Tibial nerve (tissue), 4 donors: ENCODE measurements at regions not wholly inside any gene's neighbourhood (a gene's known extent, or its start where the extent isn't known, plus 50 kb on each side); places are given as distances from the start of the nearest gene placed in this dataset.

Source experiments
- DNase-seq, 2 donors: peaks; one replicate each; pipeline ENCODE4 v3.0.0-alpha.2; 2019; ENCODE audit warnings: low spot score in 2 of 2
- H3K27ac ChIP-seq, 4 donors: fragments of 200-600 bp; sonication (generic) in 3 of 4; one replicate each; pipeline ENCODE4 v1.5.1; 2017 to 2019; ENCODE audit warnings: mild to moderate bottlenecking in 1 of 4
- H3K27me3 ChIP-seq, 2 donors: fragments of 200-600 bp; sonication (generic) in 1 of 2; one replicate each; pipeline versions ENCODE4 v1.5.1 to v1.6.0; 2017 to 2019
- H3K36me3 ChIP-seq, 3 donors: fragments of 200-600 bp; sonication (generic); one replicate each; pipeline ENCODE4 v1.5.1; 2018 to 2019
- H3K4me1 ChIP-seq, 4 donors: fragments of 200-600 bp; sonication (generic) in 3 of 4; one replicate each; pipeline ENCODE4 v1.5.1; 2017 to 2019
- H3K4me3 ChIP-seq, 4 donors: fragments of 200-600 bp; sonication (generic) in 3 of 4; one replicate each; pipeline ENCODE4 v1.5.1; 2017 to 2019; ENCODE audit warnings: mild to moderate bottlenecking in 1 of 4, moderate library complexity in 1 of 4
- H3K9me3 ChIP-seq, 4 donors: fragments of 200-600 bp; sonication (generic) in 3 of 4; one replicate each; pipeline ENCODE4 v1.5.1; 2017 to 2019
- EP300 ChIP-seq, 2 donors: sonication (generic); formaldehyde crosslinking; IDR thresholded peaks; one replicate each; pipeline ENCODE4 v1.6.1; 2017; ENCODE audit warnings: antibody characterized with exemption in 2 of 2, mild to moderate bottlenecking in 1 of 2
- POLR2A ChIP-seq, 2 donors: fragments of 450-650 bp; IDR thresholded peaks; one replicate each; pipeline ENCODE4 v1.6.1; 2017; ENCODE audit warnings: antibody characterized with exemption in 2 of 2, mild to moderate bottlenecking in 2 of 2, moderate library complexity in 2 of 2
- WGBS, 2 donors: methylation state at CpG; one replicate each; pipeline ENCODE4 v1.1.5; 2018; 5-methylcytosine and 5-hydroxymethylcytosine counted together
- TF ChIP-seq, protein P1 (sequence below), 5 experiments: fragments of 200-600 bp in 3 of 5; fragments of 450-650 bp in 2 of 5; sonication (generic) in 3 of 5; IDR thresholded peaks; one replicate each; pipeline ENCODE4 v1.5.1; 2016 to 2019; ENCODE audit warnings: antibody characterized with exemption in 5 of 5, mild to moderate bottlenecking in 3 of 5, moderate library complexity in 2 of 5

DNA sequence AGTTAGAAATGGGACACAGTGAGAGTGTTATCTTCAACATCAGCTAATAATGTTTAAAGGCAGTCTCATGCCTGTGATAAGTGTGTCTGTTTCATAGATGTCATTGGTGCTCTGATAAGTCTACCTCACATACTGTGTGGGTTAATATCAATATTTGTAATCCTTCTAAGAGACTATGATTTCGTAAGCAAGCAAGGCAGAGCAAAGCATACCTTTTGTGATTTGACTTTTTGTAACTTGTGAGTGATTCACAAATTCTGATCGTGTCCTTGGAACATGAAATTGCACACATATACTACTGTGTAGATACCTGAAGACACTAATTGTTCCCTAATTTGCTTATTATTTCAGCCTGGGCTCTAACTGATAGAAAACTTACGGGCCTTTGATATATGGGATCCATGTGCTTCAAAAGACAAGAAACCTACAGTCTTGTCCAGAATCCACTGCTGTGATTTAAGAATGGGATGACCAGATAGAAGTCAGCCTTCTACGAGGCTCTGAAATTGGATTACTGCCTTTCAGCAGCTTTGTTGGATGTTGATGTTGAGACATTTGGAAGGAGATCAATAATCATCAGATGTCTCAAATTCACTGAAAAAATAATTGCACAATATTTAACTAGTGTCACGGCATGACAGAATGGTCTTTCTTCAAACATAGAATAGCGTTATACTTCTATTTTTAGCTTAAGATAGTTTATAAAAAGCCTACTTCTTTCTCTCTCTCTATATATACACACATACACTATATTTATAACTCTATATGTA lies 63.2 kb upstream of the KLF6 start:
- Histone ChIP-seq H3K36me3 (no peaks in the 10 kb centered on the region), H3K27me3 (no peaks in the 10 kb centered on the region), H3K27ac (peak overlapping the region in 2 of 4 donors; percentile 1 to 52), H3K4me3 (no peak overlapping the region), H3K9me3 (no peaks in the 10 kb centered on the region), H3K4me1 (peaks cover 0 to 24% (median 18%) of the 10 kb centered on the region in 4 donors)
- no peak for DNase-seq
- WGBS, 2 donors, result 69 to 72% methylated on average over 6 of the region's 6 CpGs
- TF ChIP-seq, protein P1, sequence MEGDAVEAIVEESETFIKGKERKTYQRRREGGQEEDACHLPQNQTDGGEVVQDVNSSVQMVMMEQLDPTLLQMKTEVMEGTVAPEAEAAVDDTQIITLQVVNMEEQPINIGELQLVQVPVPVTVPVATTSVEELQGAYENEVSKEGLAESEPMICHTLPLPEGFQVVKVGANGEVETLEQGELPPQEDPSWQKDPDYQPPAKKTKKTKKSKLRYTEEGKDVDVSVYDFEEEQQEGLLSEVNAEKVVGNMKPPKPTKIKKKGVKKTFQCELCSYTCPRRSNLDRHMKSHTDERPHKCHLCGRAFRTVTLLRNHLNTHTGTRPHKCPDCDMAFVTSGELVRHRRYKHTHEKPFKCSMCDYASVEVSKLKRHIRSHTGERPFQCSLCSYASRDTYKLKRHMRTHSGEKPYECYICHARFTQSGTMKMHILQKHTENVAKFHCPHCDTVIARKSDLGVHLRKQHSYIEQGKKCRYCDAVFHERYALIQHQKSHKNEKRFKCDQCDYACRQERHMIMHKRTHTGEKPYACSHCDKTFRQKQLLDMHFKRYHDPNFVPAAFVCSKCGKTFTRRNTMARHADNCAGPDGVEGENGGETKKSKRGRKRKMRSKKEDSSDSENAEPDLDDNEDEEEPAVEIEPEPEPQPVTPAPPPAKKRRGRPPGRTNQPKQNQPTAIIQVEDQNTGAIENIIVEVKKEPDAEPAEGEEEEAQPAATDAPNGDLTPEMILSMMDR (IDR thresholded peaks at IDR 0.05), result no peak
- TF ChIP-seq EP300 (IDR thresholded peaks at IDR 0.05), result peak in 1 of 2 donors; percentile 38

DNA sequence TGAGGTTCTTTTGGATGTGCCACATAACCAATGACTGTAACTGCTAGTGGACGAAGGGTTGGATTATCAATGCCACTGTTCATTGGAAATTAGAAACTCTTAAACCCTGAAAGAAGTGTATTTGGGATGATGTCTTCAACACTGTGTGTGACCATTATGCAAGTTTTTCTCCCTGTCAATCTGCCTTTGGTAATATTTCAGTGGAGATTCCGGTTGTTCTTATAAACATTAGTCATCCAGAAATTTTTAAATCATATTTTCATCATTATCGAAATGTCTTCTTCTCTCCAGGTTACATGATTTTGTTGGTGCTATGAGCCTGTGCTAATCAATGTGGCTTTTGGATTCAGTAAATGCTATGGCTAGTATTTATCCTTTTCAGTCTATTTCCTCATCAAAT lies 61.7 kb upstream of the KLF6 start:
- 92 to 95% methylated on average over 3 of the region's 3 CpGs for whole genome bisulfite sequencing, 2 donors
- TF ChIP-seq, protein P1 (IDR thresholded peaks at IDR 0.05), result no peak
- TF ChIP-seq EP300 (IDR thresholded peaks at IDR 0.05) (no peak), POLR2A (IDR thresholded peaks at IDR 0.05) (no peak)
- Histone ChIP-seq H3K4me1 (peaks cover 0 to 10% (median 7%) of the 10 kb centered on the region in 4 donors), H3K27me3 (no peaks in the 10 kb centered on the region), H3K9me3 (no peaks in the 10 kb centered on the region), H3K36me3 (no peaks in the 10 kb centered on the region), H3K27ac (no peak overlapping the region), H3K4me3 (no peak overlapping the region)
- no peak for DNase-seq

DNA sequence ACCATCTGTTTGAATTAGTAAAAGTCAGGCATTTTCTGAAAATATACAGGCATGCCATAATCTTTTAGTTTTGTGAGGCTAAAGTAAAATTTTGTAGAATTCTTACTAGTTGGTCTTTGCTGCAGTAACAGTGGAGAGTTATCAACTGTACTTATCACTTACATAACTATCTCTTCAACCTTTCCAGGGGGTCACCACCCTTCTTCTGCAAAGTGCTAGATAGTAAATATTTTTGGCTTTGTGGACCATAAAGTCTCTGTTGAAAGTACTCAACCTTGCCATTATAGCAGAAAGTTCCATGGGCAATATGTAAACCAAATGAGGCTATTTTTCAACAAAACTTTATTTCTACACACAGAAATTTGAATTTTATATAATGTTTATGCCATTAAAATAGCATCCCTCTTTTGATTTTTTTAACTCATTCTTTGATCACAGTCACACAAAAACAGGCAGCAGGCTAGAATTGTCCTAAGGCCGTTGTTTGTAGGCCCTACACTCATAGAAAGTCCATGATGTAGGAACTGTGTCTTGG lies 59.5 kb upstream of the KLF6 start:
- no peaks in the 10 kb centered on the region for H3K36me3 ChIP-seq
- TF ChIP-seq EP300 (IDR thresholded peaks at IDR 0.05) (no peak), POLR2A (IDR thresholded peaks at IDR 0.05) (no peak)
- TF ChIP-seq, protein P1 (IDR thresholded peaks at IDR 0.05), result no peak
- H3K27me3 ChIP-seq, result no peaks in the 10 kb centered on the region
- no peaks in the 10 kb centered on the region for H3K9me3 ChIP-seq
- H3K27ac ChIP-seq, result no peak overlapping the region
- H3K4me1 ChIP-seq, result no peaks in the 10 kb centered on the region
- H3K4me3 ChIP-seq, result no peak overlapping the region
- no peak for DNase-seq
- 59 to 100% methylated on average over 1 of the region's 1 CpG for WGBS, 2 donors

DNA sequence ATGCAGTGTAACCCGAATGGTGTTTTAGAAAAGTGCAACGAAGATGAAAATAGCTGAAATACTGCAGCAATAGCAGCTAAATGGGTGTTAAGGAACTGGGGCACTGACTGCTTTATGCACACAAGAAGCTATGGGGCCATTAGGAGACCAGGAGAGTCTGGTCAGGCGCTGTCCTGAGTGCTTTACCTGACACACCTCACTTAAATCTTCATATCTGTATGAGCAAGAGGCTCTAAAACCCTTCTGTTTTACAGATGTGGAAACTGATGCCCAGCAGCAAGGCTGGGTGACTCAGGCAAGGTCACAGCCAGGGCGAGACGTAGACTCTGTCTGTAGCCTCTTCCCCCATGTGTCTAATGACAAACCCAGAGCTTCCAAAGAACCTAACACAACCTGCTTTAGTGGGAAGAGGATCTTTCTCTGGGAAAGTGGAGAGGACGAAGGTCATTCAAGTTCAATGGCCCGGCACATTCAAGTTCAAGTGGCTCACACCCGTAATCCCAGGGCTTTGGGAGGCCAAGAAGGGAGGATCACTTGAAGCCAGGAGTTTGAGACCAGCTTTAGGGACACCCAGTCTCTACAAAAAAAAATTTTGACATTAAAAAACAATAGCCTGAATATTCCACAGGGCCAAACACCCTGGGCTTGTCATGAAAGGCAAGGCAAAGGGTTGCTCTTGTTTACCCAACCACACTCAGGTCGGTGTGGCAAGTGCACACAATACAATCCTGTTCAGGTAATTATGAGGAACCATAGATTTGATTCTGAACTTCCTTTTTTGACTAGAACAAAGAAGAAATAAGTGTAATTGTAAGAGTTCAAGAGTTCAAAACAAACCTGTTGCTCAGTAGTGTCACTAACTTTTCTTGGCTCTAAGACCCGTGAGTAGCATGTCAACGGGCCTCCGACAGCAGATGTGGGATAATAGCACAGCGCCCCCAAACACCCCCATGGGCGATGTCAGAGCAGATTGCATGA lies 53.7 kb upstream of the KLF6 start:
- TF ChIP-seq, protein P1 (IDR thresholded peaks at IDR 0.05), result no peak
- TF ChIP-seq EP300 (IDR thresholded peaks at IDR 0.05) (no peak), POLR2A (IDR thresholded peaks at IDR 0.05) (no peak)
- WGBS, 2 donors, result 90 to 92% methylated on average over 14 of the region's 14 CpGs

More for the DNA sequence above, 53.7 kb upstream of the KLF6 start:
- Histone ChIP-seq H3K27ac (no peak overlapping the region), H3K4me1 (peaks cover 0 to 11% (median 0%) of the 10 kb centered on the region in 4 donors), H3K4me3 (no peak overlapping the region), H3K36me3 (no peaks in the 10 kb centered on the region), H3K27me3 (no peaks in the 10 kb centered on the region), H3K9me3 (no peaks in the 10 kb centered on the region)
- no peak for DNase-seq
